SK-N-SH (cell line): ENCODE measurements at regions not wholly inside any gene's neighbourhood (a gene's known extent, or its start where the extent isn't known, plus 50 kb on each side); places are given as distances from the start of the nearest gene placed in this dataset.
A peak's percentile ranks its signal among the peaks of the same experiment; 100 is the strongest.
"Not testable (repeated sequence)": the region's sequence is repeated elsewhere in the genome, so short reads cannot be mapped to it uniquely, and the experiment has no call there.

Source experiments
- CTCF ChIA-PET: fragments of 300-600, 350-600 bp; formaldehyde crosslinking; extraction: SDS; loops from one replicate; lab custom pipeline; 2021; lab: Yijun Ruan, JAX
- POLR2A ChIA-PET: fragments of 350-600 bp; sonication (Branson Sonifier 250); formaldehyde crosslinking; extraction: SDS; loops from one replicate; lab custom pipeline; 2020; ENCODE audit warnings: antibody characterized with exemption, inconsistent platforms; lab: Yijun Ruan, JAX
- DNase-seq: peaks from one replicate; pipeline ENCODE4 v3.0.0; 2012
- H2AFZ ChIP-seq: fragments of 200-600 bp; sonication (generic); 2 replicates; pipeline ENCODE4 v1.8.1; 2016; ENCODE audit warnings: antibody characterized with exemption, mild to moderate bottlenecking, low read depth
- H3F3A ChIP-seq: fragments of 200-600 bp; sonication (generic); replicated peaks from 2 replicates; pipeline ENCODE3; 2016; ENCODE audit warnings: antibody characterized with exemption, mild to moderate bottlenecking; ENCODE audit not compliant: insufficient read depth
- H3K27ac ChIP-seq, 2 experiments: fragments of 200-500 bp in 1 of 2; fragments of 200-600 bp in 1 of 2; sonication (Bioruptor generic) in 1 of 2; sonication (generic), shearing (Covaris generic) in 1 of 2; 2 replicates each; pipeline versions ENCODE4 v1.5.1 to v1.6.1; 2014 to 2016; ENCODE audit warnings: low read depth in 2 of 2, inconsistent platforms in 1 of 2, low read length in 1 of 2, mild to moderate bottlenecking in 1 of 2, mixed read lengths in 1 of 2
- H3K27me3 ChIP-seq: fragments of 200-600 bp; sonication (generic), shearing (Covaris generic); 2 replicates; pipeline ENCODE4 v1.6.1; 2016; ENCODE audit warnings: mixed run types; ENCODE audit not compliant: insufficient read depth
- H3K36me3 ChIP-seq, 2 experiments: fragments of 200-500 bp in 1 of 2; fragments of 200-600 bp in 1 of 2; sonication (Bioruptor generic) in 1 of 2; sonication (generic) in 1 of 2; replicated peaks in 1 of 2; 2 replicates each; pipeline versions ENCODE3 to v1.5.1; 2014 to 2016; ENCODE audit warnings: low read length in 1 of 2, mild to moderate bottlenecking in 1 of 2; ENCODE audit not compliant: insufficient read depth in 2 of 2, control insufficient read depth in 1 of 2
- H3K4me1 ChIP-seq, 2 experiments: fragments of 200-500 bp in 1 of 2; fragments of 200-600 bp in 1 of 2; sonication (Bioruptor generic) in 1 of 2; sonication (generic), shearing (Covaris generic) in 1 of 2; 2 replicates each; pipeline versions ENCODE4 v1.5.1 to v1.6.1; 2014 to 2016; ENCODE audit warnings: low read depth in 1 of 2, low read length in 1 of 2, mixed run types in 1 of 2; ENCODE audit not compliant: insufficient read depth in 2 of 2, control insufficient read depth in 1 of 2
- H3K4me2 ChIP-seq: fragments of 200-600 bp; sonication (generic), shearing (Covaris generic); 2 replicates; pipeline ENCODE4 v1.6.1; 2017; ENCODE audit warnings: mixed run types
- H3K4me3 ChIP-seq, 2 experiments: fragments of 200-500 bp in 1 of 2; fragments of 200-600 bp in 1 of 2; sonication (Bioruptor generic) in 1 of 2; sonication (generic), shearing (Covaris generic) in 1 of 2; 2 replicates each; pipeline versions ENCODE4 v1.5.1 to v1.8.1; 2014 to 2016; ENCODE audit warnings: low read depth in 2 of 2, inconsistent platforms in 1 of 2, low read length in 1 of 2, mild to moderate bottlenecking in 1 of 2, mixed read lengths in 1 of 2, moderate library complexity in 1 of 2
- H3K79me2 ChIP-seq: fragments of 200-600 bp; sonication (generic); 2 replicates; pipeline ENCODE4 v1.8.1; 2017; ENCODE audit warnings: mild to moderate bottlenecking; ENCODE audit not compliant: insufficient read depth
- H3K9ac ChIP-seq: fragments of 200-600 bp; sonication (generic); 2 replicates; pipeline ENCODE4 v1.6.1; 2017; ENCODE audit warnings: mixed run types
- H3K9me2 ChIP-seq: fragments of 200-600 bp; sonication (generic); 2 replicates; pipeline ENCODE4 v1.6.1; 2017; ENCODE audit warnings: mixed run types
- H3K9me3 ChIP-seq: fragments of 200-600 bp; sonication (generic); 2 replicates; pipeline ENCODE4 v1.6.1; 2017; ENCODE audit warnings: mixed run types, mild to moderate bottlenecking, moderate library complexity
- H4K20me1 ChIP-seq: fragments of 200-600 bp; sonication (generic); 2 replicates; pipeline ENCODE4 v1.6.1; 2017; ENCODE audit warnings: mild to moderate bottlenecking, mixed run types; ENCODE audit not compliant: insufficient read depth
- GATA2 ChIP-seq: sonication (generic); formaldehyde crosslinking; IDR thresholded peaks from 2 replicates; pipeline ENCODE4 v1.5.0; 2020; ENCODE audit warnings: mild to moderate bottlenecking, missing genetic modification reagents
- POLR2AphosphoS5 ChIP-seq: IDR thresholded peaks from 2 replicates; pipeline ENCODE4 v1.6.1; 2012; ENCODE audit warnings: low read depth, low read length
- RAD21 ChIP-seq: IDR thresholded peaks from 2 replicates; pipeline ENCODE4 v1.6.1; 2012; ENCODE audit warnings: mild to moderate bottlenecking, low read length
- REST ChIP-seq: IDR thresholded peaks from 2 replicates; pipeline ENCODE4 v1.6.1; 2012; ENCODE audit warnings: mild to moderate bottlenecking, low read depth, low read length, moderate library complexity
- RFX5 ChIP-seq: IDR thresholded peaks from 2 replicates; pipeline ENCODE4 v1.6.1; 2012; ENCODE audit warnings: mild to moderate bottlenecking, improper control_type of control experiment, low read length
- SIN3A ChIP-seq: IDR thresholded peaks from 2 replicates; pipeline ENCODE4 v1.6.1; 2012; ENCODE audit warnings: low read depth, mild to moderate bottlenecking, low read length, moderate library complexity, borderline replicate concordance
- SMC3 ChIP-seq: IDR thresholded peaks from 2 replicates; pipeline ENCODE4 v1.6.1; 2012; ENCODE audit warnings: low read depth, low read length, improper control_type of control experiment
- TEAD4 ChIP-seq: IDR thresholded peaks from 2 replicates; pipeline ENCODE4 v1.4.0; 2012; ENCODE audit warnings: mild to moderate bottlenecking, borderline replicate concordance; ENCODE audit not compliant: insufficient read depth
- WGBS: methylation state at CpG from one replicate; pipeline ENCODE4 v1.1.6; 2017; ENCODE audit warnings: low lambda C conversion rate; 5-methylcytosine and 5-hydroxymethylcytosine counted together
- TF ChIP-seq, protein P1 (sequence below): fragments of 200-600 bp; sonication (generic); IDR thresholded peaks from 2 replicates; pipeline ENCODE4 v1.6.1; 2017; ENCODE audit warnings: antibody characterized with exemption, mild to moderate bottlenecking, moderate library complexity

- H3K9ac ChIP-seq, H4K20me1 ChIP-seq, CTCF ChIA-PET, H3K9me3 ChIP-seq, H3K36me3 ChIP-seq, H3K9me2 ChIP-seq, H3K4me1 ChIP-seq, H3K27me3 ChIP-seq, H3K79me2 ChIP-seq, H2AFZ ChIP-seq, H3F3A ChIP-seq, DNase-seq, H3K4me3 ChIP-seq, POLR2A ChIA-PET, H3K27ac ChIP-seq, H3K4me2 ChIP-seq: not testable (repeated sequence)
These were observed 791.9 kb upstream of the AADAT start for GRCh38 chr4:170881646-170882045.

DNA sequence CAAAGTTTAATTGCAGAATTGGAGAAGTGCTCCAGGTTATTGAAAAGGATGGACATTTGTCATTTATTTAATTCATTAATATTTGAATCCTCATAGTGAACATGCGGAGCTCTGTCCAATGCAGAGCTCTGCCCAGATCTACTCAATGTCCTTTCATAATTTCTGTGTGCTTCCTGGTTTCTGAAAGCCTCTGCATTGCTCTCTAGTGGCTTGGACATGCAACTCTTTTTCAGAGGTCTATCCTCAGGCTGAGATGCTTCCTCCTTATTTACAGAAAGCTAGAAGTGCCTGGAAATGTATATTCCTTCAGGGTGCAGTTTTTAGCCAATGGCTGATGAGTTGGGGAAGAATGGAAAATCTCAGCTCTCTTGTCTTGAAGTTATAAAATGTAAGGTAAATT lies 786.1 kb upstream of the AADAT start:
- no CpG with 5 or more reads among the region's 1 CpG for WGBS
- no peak overlapping the region for H3K27ac ChIP-seq
- H3K4me2 ChIP-seq: no peak overlapping the region
- no peaks in the 10 kb centered on the region for H3K4me1 ChIP-seq
- POLR2A ChIA-PET: no interaction called here
- no peaks in the 10 kb centered on the region for H3K79me2 ChIP-seq
- no peaks in the 10 kb centered on the region for H4K20me1 ChIP-seq
- no peak overlapping the region for H2AFZ ChIP-seq
- no peaks in the 10 kb centered on the region for H3K27me3 ChIP-seq
- H3K9ac ChIP-seq: no peak overlapping the region
- no peaks in the 10 kb centered on the region for H3K9me3 ChIP-seq
- no peaks in the 10 kb centered on the region for H3K9me2 ChIP-seq
- peak; percentile 2 for DNase-seq
- CTCF ChIA-PET: interaction anchor here (0.6 to 1.9 kb wide), 5 partner anchors 17 to 616 kb away, joined by 3 to 7 read pairs (median 3); no protein-coding TSS in a partner anchor
- TF ChIP-seq SIN3A (no peak), POLR2AphosphoS5 (no peak), RAD21 (peak; percentile 34; the same call in 1 of the 2 replicates), GATA2 (CRISPR knock-in tag) (no peak), REST (no peak), TEAD4 (no peak), RFX5 (no peak), SMC3 (peak; percentile 33)
- TF ChIP-seq, protein P1, sequence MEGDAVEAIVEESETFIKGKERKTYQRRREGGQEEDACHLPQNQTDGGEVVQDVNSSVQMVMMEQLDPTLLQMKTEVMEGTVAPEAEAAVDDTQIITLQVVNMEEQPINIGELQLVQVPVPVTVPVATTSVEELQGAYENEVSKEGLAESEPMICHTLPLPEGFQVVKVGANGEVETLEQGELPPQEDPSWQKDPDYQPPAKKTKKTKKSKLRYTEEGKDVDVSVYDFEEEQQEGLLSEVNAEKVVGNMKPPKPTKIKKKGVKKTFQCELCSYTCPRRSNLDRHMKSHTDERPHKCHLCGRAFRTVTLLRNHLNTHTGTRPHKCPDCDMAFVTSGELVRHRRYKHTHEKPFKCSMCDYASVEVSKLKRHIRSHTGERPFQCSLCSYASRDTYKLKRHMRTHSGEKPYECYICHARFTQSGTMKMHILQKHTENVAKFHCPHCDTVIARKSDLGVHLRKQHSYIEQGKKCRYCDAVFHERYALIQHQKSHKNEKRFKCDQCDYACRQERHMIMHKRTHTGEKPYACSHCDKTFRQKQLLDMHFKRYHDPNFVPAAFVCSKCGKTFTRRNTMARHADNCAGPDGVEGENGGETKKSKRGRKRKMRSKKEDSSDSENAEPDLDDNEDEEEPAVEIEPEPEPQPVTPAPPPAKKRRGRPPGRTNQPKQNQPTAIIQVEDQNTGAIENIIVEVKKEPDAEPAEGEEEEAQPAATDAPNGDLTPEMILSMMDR: peak; percentile 52
- H3F3A ChIP-seq: no peaks in the 10 kb centered on the region
- no peaks in the 10 kb centered on the region for H3K36me3 ChIP-seq
- no peak overlapping the region for H3K4me3 ChIP-seq
